RKO (cell line): ENCODE measurements at regions not wholly inside any gene's neighbourhood (a gene's known extent, or its start where the extent isn't known, plus 50 kb on each side); places are given as distances from the start of the nearest gene placed in this dataset.
A peak's percentile ranks its signal among the peaks of the same experiment; 100 is the strongest.

ENCODE experiments used
- DNase-seq: peaks from one replicate; pipeline ENCODE4 v3.0.0-alpha.2; 2016; ENCODE audit warnings: low spot score

DNA sequence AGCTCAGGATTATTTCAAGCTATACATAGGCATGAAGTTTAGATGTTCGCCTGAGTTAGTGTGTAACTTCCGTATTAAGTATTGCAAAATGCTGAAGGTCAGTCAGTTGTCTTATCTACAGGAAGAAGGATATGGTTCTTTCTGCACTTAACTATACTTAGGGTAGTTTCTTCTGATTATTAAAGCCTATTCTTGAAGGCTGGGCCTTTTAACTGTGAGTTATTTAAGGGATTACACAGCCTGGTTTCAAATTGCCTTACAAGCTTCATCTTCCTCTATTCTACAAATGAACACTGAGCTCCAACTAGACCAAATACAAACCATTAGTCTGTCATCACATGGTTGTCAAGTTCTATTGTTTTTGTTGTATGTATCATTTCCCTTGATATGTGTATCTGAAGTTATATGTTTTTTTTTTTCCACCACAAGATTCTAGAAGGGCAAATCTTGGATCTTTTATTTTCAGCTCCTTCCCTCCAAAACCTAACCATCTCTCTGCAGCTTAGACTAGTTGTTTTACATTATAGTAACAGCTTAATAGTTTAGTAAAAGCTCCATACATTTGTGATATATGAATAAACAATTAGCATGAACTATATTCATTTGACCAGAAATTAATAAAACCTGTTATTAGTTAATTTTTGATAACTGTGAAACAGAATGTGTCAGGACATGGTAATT, 272.9 kb upstream of the KCNMB2 start:
- no peak for DNase-seq

GRCh38 chr3:178267158-178267844, 268.9 kb upstream of the KCNMB2 start:
- no peak for DNase-seq

DNA sequence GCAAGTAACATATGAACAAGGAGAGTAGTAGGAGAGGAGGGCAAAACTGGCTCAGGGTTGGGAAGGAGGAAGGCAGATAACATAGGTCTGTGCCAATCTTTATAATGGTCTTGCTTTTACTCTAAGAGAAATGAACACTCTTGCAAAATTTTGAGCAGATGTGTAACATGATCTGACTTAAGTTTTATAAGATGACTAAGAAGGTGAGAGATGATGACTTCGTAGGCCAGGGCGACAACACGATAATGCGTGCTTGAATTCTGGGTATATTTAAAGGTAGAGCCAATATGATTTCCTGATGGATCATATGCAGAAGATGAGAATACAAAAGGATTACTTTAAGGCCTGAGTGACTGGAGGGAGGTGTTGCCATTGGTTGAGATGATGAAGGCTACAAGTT, 265.4 kb upstream of the KCNMB2 start:
- DNase-seq = peak; percentile 6

DNA sequence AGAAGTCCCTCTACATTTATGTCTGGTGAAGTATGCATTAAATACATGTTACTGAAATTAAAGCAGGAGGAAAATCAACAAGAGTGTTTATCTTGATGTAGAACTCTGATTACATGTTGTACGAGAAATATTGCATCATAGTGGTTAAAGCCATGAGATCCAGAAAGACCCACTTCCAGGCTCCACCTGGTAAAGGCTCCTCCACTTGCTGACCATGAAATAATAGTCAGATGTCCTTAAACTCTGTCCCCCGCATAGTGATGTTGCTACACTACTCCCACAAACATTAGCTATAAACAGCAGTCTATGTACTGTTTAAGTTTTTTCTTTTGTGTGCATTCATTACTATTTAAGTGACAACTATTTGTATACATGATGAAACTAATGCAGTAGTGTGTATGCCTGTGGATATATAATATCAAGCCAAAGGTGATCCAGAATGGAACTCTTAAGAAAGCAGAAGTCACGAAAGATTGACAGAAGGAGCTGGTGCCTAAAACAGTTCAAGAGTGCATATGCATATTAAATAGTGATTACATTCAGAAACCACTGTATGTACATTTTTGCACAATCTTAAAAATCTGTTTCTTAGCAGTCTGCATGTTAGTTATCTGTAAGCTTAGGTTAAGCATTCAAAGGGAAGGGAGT, 264.4 kb upstream of the KCNMB2 start:
- DNase-seq = no peak

DNA sequence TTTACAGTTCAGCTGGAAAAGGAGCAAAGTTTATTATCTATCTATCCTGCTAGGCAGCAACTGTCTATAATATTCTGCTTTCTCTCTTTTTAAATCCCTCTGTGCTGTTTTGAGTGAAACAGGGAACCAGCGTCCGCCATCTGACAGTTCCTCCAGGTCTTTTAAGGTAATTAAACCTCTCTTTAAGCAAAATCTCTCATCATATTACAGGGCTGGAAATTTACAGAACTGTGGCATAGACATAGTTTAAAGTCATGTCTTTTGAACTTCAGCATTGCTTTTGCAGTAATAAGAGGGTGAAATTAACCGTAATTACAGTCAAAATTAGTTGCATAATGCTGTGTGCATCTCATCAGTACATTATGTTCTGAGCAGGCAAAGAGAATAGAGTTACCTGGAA, 263.4 kb upstream of the KCNMB2 start:
- no peak for DNase-seq

DNA sequence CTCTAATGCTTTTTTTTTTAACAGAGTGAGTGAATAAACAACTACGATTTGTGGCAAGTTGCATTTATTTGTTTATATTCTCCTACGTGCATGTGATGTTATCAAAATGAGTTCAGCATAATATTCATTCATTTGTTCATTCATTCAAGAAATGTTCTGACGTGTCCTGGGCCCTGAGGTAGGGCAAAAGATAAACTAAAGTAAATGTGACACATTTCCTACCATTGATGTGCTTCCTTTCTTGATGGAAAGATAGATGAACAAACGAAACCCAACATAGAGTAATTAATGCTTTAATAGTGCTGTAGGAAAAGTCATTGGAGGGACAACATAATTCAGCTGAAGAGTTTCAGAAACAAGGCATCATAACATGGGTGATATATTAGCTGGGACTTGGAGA, 261.5 kb upstream of the KCNMB2 start:
- no peak for DNase-seq

GRCh38 chr3:178275311-178275710, 260.9 kb upstream of the KCNMB2 start:
- DNase-seq = no peak

DNA sequence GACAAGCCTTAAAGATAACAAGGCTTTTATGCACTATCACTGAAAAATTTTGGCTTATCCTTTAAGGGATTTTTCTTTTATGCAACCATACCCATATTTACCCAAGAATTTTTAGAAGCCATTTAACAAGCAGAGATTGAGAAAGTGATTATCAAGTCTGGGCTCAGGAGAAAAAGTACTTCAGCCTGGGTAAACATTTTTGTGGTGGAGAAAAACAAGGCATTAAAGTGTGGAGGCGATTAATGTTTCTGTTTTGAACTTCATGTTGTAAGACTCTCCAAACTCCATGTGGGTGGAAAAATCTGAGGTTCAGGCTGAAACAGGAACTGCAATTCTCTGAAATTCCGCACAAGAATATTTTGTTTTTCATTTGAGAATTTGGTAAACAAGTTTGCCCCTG, 260.4 kb upstream of the KCNMB2 start:
- no peak for DNase-seq

- no peak for DNase-seq
Measured at GRCh38 chr3:178277605-178278004, 258.6 kb upstream of the KCNMB2 start.

DNA sequence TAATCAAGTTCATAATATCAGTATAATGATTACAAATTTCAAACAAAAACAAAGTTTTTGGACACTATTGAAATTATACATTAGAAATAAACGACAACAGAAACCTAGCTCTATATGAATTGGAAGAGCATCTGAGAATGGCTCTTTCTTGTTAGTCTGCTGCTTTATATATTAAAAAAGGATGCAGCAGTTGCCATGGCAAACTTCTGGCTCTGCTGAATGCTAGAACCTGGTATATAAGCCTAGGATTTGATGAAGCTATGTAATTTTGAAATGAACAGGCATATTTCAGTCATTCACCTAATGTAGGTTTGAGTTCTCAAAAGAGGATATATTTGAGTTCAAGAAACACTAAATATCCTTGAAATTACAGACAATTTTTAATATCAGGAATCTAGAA, 252.7 kb upstream of the KCNMB2 start:
- no peak for DNase-seq

- DNase-seq = no peak
Measured at GRCh38 chr3:178284181-178284580, 252.1 kb upstream of the KCNMB2 start.

- no peak for DNase-seq
Measured at GRCh38 chr3:178288074-178288473, 248.2 kb upstream of the KCNMB2 start.

DNA sequence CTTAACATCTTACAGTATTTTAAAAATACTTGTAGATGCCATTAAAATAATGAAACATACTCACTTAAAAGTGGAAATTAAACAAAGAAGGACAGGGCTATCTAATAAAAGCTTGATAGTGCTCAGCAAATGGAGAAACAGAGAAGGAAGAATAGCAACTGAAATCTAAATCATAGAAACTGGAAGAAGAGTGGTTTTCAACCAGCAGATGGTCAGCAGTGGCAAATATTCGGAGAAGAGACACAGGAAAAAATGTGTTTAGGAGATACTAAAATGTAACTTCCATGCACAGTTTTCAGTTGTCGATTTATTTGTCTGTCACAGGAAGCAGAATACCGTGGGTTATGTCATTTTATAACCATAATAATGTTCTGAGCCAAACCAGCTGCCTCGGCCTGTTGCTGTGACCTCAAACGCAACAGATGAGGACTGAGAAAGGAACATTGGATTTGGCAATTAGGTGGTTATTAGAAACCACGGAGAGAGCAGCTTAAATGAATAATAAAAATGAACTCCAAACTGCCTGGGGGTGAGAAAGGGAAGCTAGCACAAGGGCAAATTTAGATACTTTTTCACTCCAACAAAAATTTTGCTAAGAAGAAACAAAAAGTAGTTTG, 246.6 kb upstream of the KCNMB2 start:
- no peak for DNase-seq

- no peak for DNase-seq
Measured at GRCh38 chr3:178291574-178292370, 244.5 kb upstream of the KCNMB2 start.

DNA sequence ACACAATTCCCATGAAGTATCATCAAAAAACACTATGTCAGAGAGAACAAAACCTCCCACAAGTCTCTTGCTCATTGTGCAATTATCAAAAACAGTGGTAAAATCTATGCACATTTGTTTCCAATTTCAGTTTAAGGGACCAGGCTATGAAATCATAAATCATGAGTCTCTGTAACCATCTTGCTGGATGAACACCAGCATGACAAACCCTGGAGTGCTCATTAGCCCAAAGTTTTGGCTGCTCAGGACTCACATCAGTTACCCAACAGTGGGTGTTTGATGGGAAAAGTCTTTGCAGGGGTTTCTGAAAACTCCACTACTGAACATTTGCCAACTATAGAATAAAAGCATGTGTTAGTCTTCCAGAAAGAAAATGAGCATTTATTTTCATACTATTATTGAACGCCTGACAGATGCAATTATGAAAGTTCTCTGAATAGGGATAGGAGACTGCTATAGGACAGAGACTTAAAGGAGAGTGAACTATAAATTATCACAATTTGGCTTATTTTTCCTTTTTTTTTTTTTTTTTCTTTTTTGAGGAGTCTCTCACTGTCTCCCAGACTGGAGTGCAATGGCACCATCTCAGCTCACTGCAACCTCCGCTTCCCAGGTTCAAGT, 240.8 kb upstream of the KCNMB2 start:
- DNase-seq = no peak

- no peak for DNase-seq
Measured at GRCh38 chr3:178297199-178297598, 239.0 kb upstream of the KCNMB2 start.

DNA sequence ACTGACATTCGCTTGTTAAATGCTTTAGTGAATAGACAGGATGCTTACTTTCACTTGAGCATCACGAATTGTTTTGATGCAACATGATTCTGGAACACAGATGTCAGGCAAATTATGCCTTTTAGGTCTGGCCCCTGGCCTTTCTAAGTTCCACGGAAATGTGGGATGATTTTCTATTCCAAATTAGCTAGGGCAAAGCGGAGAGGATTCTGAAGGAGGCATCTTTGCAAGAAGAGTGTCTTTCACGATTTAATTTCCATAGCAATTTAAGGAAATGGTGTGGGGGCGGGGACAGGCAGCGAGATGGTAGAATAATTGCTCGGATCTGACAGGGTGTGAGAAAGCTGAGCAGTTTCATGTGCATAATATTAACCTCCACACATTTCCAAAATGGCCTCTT, 238.5 kb upstream of the KCNMB2 start:
- DNase-seq = no peak

- DNase-seq = no peak
Measured at GRCh38 chr3:178300441-178300959, 235.7 kb upstream of the KCNMB2 start.

DNA sequence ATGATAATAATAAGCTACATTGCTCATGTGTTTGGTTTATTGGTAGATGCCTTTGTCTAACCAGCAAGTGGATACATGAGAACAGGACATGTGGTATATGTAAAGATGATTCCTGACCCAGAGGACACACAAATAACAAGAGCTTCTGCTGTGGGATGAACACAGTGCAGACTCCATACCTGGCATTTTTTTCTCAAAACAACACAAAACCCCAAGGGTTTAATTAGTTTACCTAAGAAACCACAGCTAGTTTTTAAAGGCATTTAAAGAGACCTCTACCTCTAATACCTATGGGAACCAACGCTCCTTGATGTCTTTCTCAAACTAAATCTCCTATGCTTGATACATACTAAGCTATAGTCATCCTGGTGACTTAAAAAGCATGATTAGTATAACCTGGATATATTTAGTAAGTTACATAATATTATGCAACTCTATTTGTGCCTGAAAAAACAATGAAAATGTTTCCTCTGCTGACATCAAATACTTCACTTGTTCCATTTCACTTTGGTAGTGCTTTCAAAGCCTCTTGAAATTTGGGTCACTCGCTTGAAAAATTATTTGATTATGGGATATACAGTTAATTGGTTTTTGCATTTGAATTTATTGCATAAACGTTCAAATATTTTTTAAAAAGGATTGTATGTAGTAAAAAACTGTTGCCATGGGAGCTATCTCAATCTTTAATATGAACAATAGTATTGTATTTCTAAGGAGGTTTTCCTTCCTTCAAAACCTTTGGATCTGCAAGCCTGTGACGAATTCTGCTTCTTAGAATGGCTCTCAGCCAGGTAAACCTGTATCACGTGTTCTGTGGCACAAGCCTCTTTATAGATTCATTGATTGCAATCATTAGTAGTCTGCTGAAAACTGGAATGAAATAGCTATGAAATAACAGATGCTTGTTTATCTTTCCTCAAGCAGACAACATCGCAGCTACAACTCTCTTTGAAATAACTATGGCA, 233.0 kb upstream of the KCNMB2 start:
- no peak for DNase-seq

GRCh38 chr3:178304758-178305467, 231.3 kb upstream of the KCNMB2 start:
- peak; percentile 24 for DNase-seq
